Liver (tissue), 7 donors: ENCODE measurements at regions not wholly inside any gene's neighbourhood (a gene's known extent, or its start where the extent isn't known, plus 50 kb on each side); places are given as distances from the start of the nearest gene placed in this dataset.

Experiments
- DNase-seq: peaks from one replicate; pipeline ENCODE4 v3.0.0-alpha.2; 2017; ENCODE audit warnings: low spot score
- H3K27ac ChIP-seq, 2 donors: one replicate each; pipeline ENCODE4 v1.7.0; 2013; ENCODE audit warnings: inconsistent platforms in 2 of 2, low read length in 2 of 2, control low read depth in 1 of 2, low read depth in 1 of 2, mild to moderate bottlenecking in 1 of 2
- H3K27me3 ChIP-seq, 4 donors: one replicate each; pipeline versions ENCODE4 v1.6.1 to v1.7.0; 2013; ENCODE audit warnings: low read length in 3 of 4, inconsistent platforms in 1 of 4, mild to moderate bottlenecking in 1 of 4, moderate library complexity in 1 of 4; ENCODE audit not compliant: control insufficient read depth in 4 of 4, insufficient read depth in 4 of 4
- H3K36me3 ChIP-seq, 4 donors: one replicate each; pipeline versions ENCODE4 v1.6.1 to v1.7.0; 2013; ENCODE audit warnings: low read length in 3 of 4, mild to moderate bottlenecking in 3 of 4, low read depth in 1 of 4, moderate library complexity in 1 of 4; ENCODE audit not compliant: control insufficient read depth in 4 of 4, insufficient read depth in 3 of 4
- H3K4me1 ChIP-seq, 4 donors: one replicate each; pipeline versions ENCODE4 v1.6.1 to v1.7.0; 2013; ENCODE audit warnings: low read length in 3 of 4, mild to moderate bottlenecking in 3 of 4, moderate library complexity in 1 of 4; ENCODE audit not compliant: control insufficient read depth in 4 of 4, insufficient read depth in 4 of 4
- H3K4me3 ChIP-seq, 3 donors: one replicate each; pipeline versions ENCODE4 v1.6.1 to v1.7.0; 2013; ENCODE audit warnings: low read length in 3 of 3, control low read depth in 1 of 3, low read depth in 1 of 3, mild to moderate bottlenecking in 1 of 3
- H3K9ac ChIP-seq, 2 donors: one replicate each; pipeline ENCODE4 v1.7.0; 2013; ENCODE audit warnings: low read length in 2 of 2, mild to moderate bottlenecking in 2 of 2, moderate library complexity in 2 of 2, control low read depth in 1 of 2, low read depth in 1 of 2
- H3K9me3 ChIP-seq, 4 donors: one replicate each; pipeline versions ENCODE4 v1.6.1 to v1.7.0; 2013; ENCODE audit warnings: low read length in 3 of 4; ENCODE audit not compliant: control insufficient read depth in 4 of 4
- FOXA2 ChIP-seq: IDR thresholded peaks from 2 replicates; pipeline ENCODE4 v1.6.1; 2016; ENCODE audit warnings: antibody characterized with exemption
- MAX ChIP-seq: IDR thresholded peaks from 2 replicates; pipeline ENCODE4 v1.6.1; 2016; ENCODE audit warnings: antibody characterized with exemption
- NR2F2 ChIP-seq: IDR thresholded peaks from 2 replicates; pipeline ENCODE4 v1.6.1; 2016; ENCODE audit warnings: antibody characterized with exemption
- SP1 ChIP-seq: IDR thresholded peaks from 2 replicates; pipeline ENCODE4 v1.6.1; 2018; ENCODE audit warnings: antibody characterized with exemption, mild to moderate bottlenecking
- ZBTB33 ChIP-seq: IDR thresholded peaks from 2 replicates; pipeline ENCODE4 v1.6.1; 2016; ENCODE audit warnings: antibody characterized with exemption
- WGBS: extraction: QIAGEN DNeasy Blood & Tissue Kit; methylation state at CpG from one replicate; pipeline ENCODE4 v1.1.7; 2013; 5-methylcytosine and 5-hydroxymethylcytosine counted together
- donor health status: healthy.
- donor health status: healthy.
- donor health status: healthy.
- donor health status: healthy.

- WGBS, result 86% methylated on average over 3 of the region's 3 CpGs
Observed at GRCh38 chr14:80264702-80265101, 53.4 kb upstream of the DIO2 start.

More at GRCh38 chr14:80264702-80265101, 53.4 kb upstream of the DIO2 start:
- no peak for DNase-seq
- H3K9me3 ChIP-seq, result no peaks in the 10 kb centered on the region
- H3K4me3 ChIP-seq, result no peak overlapping the region
- H3K4me1 ChIP-seq, result no peaks in the 10 kb centered on the region
- peaks cover 0 to 4% (median 0%) of the 10 kb centered on the region in 4 donors for H3K27me3 ChIP-seq
- no peak overlapping the region for H3K27ac ChIP-seq
- no peak overlapping the region for H3K9ac ChIP-seq
- no peak for TF ChIP-seq MAX
- TF ChIP-seq SP1, result no peak
- TF ChIP-seq NR2F2, result no peak
- TF ChIP-seq ZBTB33, result no peak
- TF ChIP-seq FOXA2, result no peak
- no peaks in the 10 kb centered on the region for H3K36me3 ChIP-seq
